LoVo (cell line): ENCODE measurements at regions not wholly inside any gene's neighbourhood (a gene's known extent, or its start where the extent isn't known, plus 50 kb on each side); places are given as distances from the start of the nearest gene placed in this dataset.

Experiments used
- DNase-seq: peaks from one replicate; pipeline ENCODE4 v3.0.0-alpha.2; 2016; ENCODE audit warnings: low spot score

- DNase-seq, result no peak
Observed at GRCh38 chr3:118269537-118270125, 765.0 kb downstream of the IGSF11 start.

- DNase-seq, result no peak
Observed at GRCh38 chr3:118272991-118273390, 761.7 kb downstream of the IGSF11 start.

GRCh38 chr3:118277814-118278213 is 756.8 kb downstream of the IGSF11 start:
- no peak for DNase-seq

- DNase-seq, result no peak
Observed at GRCh38 chr3:118292841-118293240, 741.8 kb downstream of the IGSF11 start.

GRCh38 chr3:118298133-118298532 is 736.5 kb downstream of the IGSF11 start:
- DNase-seq, result no peak

GRCh38 chr3:118304557-118304956 is 730.1 kb downstream of the IGSF11 start:
- DNase-seq, result no peak

GRCh38 chr3:118332699-118333098 is 701.9 kb downstream of the IGSF11 start:
- no peak for DNase-seq

- DNase-seq, result no peak
Observed at GRCh38 chr3:118337649-118338048, 697.0 kb downstream of the IGSF11 start.

- DNase-seq, result no peak
Observed at GRCh38 chr3:118347396-118348168, 687.1 kb downstream of the IGSF11 start.

- no peak for DNase-seq
Observed at GRCh38 chr3:118348169-118348557, 686.5 kb downstream of the IGSF11 start.

GRCh38 chr3:118354556-118354955 is 680.1 kb downstream of the IGSF11 start:
- no peak for DNase-seq

GRCh38 chr3:118369892-118370491 is 664.7 kb downstream of the IGSF11 start:
- no peak for DNase-seq

- no peak for DNase-seq
Observed at GRCh38 chr3:118380576-118380975, 654.1 kb downstream of the IGSF11 start.

- no peak for DNase-seq
Observed at GRCh38 chr3:118396491-118396890, 638.2 kb downstream of the IGSF11 start.

- DNase-seq, result no peak
Observed at GRCh38 chr3:118400086-118400485, 634.6 kb downstream of the IGSF11 start.

GRCh38 chr3:118400886-118401285 is 633.8 kb downstream of the IGSF11 start:
- no peak for DNase-seq

- no peak for DNase-seq
Observed at GRCh38 chr3:118401887-118402286, 632.8 kb downstream of the IGSF11 start.

- DNase-seq, result no peak
Observed at GRCh38 chr3:118402971-118403370, 631.7 kb downstream of the IGSF11 start.

GRCh38 chr3:118406562-118406961 is 628.1 kb downstream of the IGSF11 start:
- DNase-seq, result no peak

- DNase-seq, result no peak
Observed at GRCh38 chr3:118408431-118408830, 626.2 kb downstream of the IGSF11 start.

- DNase-seq, result no peak
Observed at GRCh38 chr3:118412503-118412902, 622.1 kb downstream of the IGSF11 start.

- no peak for DNase-seq
Observed at GRCh38 chr3:118425272-118425837, 609.3 kb downstream of the IGSF11 start.

- no peak for DNase-seq
Observed at GRCh38 chr3:118433825-118434224, 600.8 kb downstream of the IGSF11 start.
